DOHH2 (cell line): ENCODE measurements at regions not wholly inside any gene's neighbourhood (a gene's known extent, or its start where the extent isn't known, plus 50 kb on each side); places are given as distances from the start of the nearest gene placed in this dataset.

Experiments used
- CTCF ChIP-seq: fragments of 200-600 bp; sonication (generic); IDR thresholded peaks from one replicate; pipeline ENCODE4 v1.5.1; 2014; ENCODE audit warnings: antibody characterized with exemption, mild to moderate bottlenecking, low read depth, low read length; ENCODE audit not compliant: poor library complexity, severe bottlenecking
- EZH2phosphoT487 ChIP-seq: fragments of 200-600 bp; sonication (generic); IDR thresholded peaks from 2 replicates; pipeline ENCODE4 v1.6.1; 2017; ENCODE audit warnings: borderline replicate concordance, mild to moderate bottlenecking, antibody characterized with exemption, low read length, moderate library complexity, mixed read lengths

- TF ChIP-seq CTCF (no peak), EZH2phosphoT487 (no peak)
These were observed 256.6 kb upstream of the KCNJ16 start for GRCh38 chr17:69818467-69818866.
